ENCODE measurements at regions not wholly inside any gene's neighbourhood (a gene's known extent, or its start where the extent isn't known, plus 50 kb on each side); places are given as distances from the start of the nearest gene placed in this dataset.

DNA sequence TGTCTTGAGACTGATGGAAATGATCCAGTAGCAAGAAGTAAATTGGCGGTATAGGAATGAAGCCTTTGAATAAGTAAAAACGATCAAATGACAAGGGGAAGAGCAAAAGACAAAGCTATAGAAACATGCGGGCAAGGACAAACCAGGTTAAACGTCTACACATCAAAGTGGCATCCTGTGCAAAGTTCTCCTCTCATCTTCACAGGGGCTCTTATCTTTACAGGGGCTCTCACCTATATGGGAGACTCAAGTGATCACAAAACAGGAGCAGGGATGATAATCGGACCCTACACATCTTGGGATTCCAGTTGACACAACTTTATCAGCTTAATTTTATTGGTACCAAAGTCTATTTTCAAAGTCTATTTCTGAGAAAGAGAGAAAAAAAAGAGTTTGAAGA, 1778.9 kb upstream of the CELF4 start:
- TF ChIP-seq, protein P1, sequence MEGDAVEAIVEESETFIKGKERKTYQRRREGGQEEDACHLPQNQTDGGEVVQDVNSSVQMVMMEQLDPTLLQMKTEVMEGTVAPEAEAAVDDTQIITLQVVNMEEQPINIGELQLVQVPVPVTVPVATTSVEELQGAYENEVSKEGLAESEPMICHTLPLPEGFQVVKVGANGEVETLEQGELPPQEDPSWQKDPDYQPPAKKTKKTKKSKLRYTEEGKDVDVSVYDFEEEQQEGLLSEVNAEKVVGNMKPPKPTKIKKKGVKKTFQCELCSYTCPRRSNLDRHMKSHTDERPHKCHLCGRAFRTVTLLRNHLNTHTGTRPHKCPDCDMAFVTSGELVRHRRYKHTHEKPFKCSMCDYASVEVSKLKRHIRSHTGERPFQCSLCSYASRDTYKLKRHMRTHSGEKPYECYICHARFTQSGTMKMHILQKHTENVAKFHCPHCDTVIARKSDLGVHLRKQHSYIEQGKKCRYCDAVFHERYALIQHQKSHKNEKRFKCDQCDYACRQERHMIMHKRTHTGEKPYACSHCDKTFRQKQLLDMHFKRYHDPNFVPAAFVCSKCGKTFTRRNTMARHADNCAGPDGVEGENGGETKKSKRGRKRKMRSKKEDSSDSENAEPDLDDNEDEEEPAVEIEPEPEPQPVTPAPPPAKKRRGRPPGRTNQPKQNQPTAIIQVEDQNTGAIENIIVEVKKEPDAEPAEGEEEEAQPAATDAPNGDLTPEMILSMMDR (IDR thresholded peaks at IDR 0.05; ENCODE audit: extremely low read depth, insufficient read depth, missing control alignments): no peak
- DNase-seq (ENCODE audit: low spot score): no peak
- in situ Hi-C loops (cut with MboI; ENCODE audit: low pct_unique_long_range_greater_than_20kb, low sequenced_read_pairs, unreplicated experiment): no loop called here

DNA sequence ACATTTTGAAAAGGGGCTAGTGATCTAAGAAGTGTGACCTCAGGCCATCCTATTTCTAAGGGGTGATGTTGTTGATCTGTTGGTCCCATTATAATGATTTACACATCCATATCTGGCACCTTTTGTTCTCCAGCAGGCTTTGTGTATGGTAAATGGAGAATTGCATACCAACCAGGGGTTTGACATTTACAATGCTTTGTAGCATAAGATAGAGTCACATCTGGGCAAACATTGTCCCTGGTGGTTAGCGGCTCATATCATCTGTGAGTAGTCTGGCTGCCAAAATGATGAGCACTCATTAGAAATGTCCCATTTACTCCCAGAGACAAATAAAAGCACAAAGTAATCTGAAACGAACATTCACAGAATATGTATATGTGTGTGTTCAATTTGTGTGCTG, 1775.5 kb upstream of the CELF4 start:
- TF ChIP-seq, protein P1 (IDR thresholded peaks at IDR 0.05; ENCODE audit: extremely low read depth, insufficient read depth, missing control alignments): no peak
- in situ Hi-C loops (cut with MboI; ENCODE audit: low pct_unique_long_range_greater_than_20kb, low sequenced_read_pairs, unreplicated experiment): no loop called here
- DNase-seq (ENCODE audit: low spot score): no peak

DNA sequence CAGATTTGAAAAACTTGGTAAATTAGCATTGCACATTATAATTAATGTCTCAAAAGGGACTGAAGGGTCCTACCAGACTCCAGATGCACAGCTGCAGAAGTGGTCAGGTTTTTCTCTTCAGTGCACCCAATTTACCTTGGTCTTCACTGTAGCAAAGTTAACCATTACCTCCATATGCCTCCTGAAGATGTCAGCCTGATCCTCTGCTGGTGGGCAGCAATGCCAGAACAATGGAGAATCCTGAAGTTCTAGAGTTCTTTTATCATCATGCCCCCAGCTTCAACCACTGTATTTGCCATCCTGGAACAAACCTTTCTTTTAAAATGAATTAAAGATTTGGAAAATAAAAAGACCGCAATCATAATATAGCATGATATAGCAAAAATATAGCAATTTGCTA, 1774.8 kb upstream of the CELF4 start:
- in situ Hi-C loops (cut with MboI; ENCODE audit: low pct_unique_long_range_greater_than_20kb, low sequenced_read_pairs, unreplicated experiment): no loop called here
- TF ChIP-seq, protein P1 (IDR thresholded peaks at IDR 0.05; ENCODE audit: extremely low read depth, insufficient read depth, missing control alignments): no peak
- DNase-seq (ENCODE audit: low spot score): no peak

DNA sequence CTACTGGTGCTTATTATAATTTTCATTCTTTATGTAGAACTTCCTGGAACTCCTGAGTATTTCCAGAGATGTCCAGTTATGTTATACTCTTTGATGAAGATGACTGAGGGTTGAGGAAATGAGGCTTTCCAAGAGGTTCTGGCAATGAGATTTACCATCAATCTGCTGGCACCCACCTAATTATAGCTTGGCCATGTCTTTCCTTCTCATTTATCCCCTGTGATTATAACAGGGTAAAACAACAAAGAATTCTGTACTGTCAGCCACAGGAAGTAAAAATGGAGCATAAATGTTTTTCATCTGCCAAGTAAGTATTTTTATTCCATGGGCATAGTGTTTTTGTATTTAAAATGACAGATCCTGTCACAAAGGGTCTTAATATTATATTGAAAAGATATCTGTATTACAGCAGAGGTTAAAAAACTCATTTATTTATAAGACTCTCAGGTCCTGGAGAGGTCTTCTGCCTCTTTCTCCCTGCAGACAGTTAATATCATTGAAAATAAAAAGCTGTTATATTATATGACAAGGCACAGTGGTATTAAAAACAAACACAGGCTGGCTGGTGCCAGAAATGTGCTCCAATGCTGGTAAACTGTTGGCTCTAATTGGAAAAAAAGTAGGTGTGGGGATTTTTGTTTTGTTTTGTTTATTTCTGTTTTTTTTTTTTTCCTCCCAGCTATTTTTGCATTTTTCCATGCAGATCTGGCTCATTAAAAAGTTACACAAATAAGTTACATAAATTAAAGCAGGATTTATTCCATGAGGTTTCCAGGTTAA, 1764.1 kb upstream of the CELF4 start:
- in situ Hi-C loops (cut with MboI; ENCODE audit: low pct_unique_long_range_greater_than_20kb, low sequenced_read_pairs, unreplicated experiment): no loop called here
- TF ChIP-seq, protein P1 (IDR thresholded peaks at IDR 0.05; ENCODE audit: extremely low read depth, insufficient read depth, missing control alignments): no peak
- DNase-seq (ENCODE audit: low spot score): no peak

DNA sequence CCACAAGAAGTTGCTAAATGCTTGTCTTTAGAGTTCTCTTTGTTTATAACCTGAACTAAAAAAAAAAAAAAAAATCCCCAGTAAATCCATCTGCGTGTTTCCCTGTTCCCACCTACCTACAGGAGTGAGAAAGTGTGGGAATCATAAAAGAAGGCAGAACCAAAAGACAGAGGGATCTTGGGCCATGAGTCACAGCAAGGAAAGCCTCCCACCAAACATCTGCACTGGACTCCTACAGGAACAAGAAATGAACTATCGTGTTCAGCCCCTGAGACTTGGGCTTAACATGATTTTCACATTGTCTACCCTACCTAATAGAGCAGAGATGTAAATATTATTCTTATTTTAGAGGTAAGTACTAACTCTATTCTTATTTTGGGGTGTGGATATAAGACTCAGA, 1761.2 kb upstream of the CELF4 start:
- TF ChIP-seq, protein P1 (IDR thresholded peaks at IDR 0.05; ENCODE audit: extremely low read depth, insufficient read depth, missing control alignments): no peak
- in situ Hi-C loops (cut with MboI; ENCODE audit: low pct_unique_long_range_greater_than_20kb, low sequenced_read_pairs, unreplicated experiment): no loop called here

DNA sequence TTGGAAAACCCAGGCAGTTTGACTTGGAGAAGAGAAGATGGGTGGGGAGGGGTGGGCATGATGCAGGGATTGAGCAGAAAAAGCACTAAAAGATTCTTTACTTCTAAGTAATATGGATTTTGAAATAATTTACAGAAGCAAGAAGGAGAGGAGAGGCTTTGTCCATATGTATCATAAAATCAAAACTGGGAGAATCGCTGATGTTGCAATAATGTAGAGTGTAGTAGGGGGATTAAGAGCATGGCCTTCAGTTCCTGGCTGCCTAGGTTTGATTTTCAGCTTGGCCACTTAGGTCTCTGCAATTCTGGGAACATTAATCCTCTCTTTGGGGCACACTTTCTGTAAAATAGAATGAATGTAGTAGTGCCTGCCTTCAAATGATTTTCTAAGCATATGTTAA, 1760.4 kb upstream of the CELF4 start:
- in situ Hi-C loops (cut with MboI; ENCODE audit: low pct_unique_long_range_greater_than_20kb, low sequenced_read_pairs, unreplicated experiment): no loop called here
- no peak for DNase-seq (ENCODE audit: low spot score)
- TF ChIP-seq, protein P1 (IDR thresholded peaks at IDR 0.05; ENCODE audit: extremely low read depth, insufficient read depth, missing control alignments): no peak

More for the DNA sequence above, 1761.2 kb upstream of the CELF4 start:
- no peak for DNase-seq (ENCODE audit: low spot score)
